IgD-negative memory B cell (primary cell): ENCODE measurements at regions not wholly inside any gene's neighbourhood (a gene's known extent, or its start where the extent isn't known, plus 50 kb on each side); places are given as distances from the start of the nearest gene placed in this dataset.
"Not testable (repeated sequence)": the region's sequence is repeated elsewhere in the genome, so short reads cannot be mapped to it uniquely, and the experiment has no call there.

ENCODE experiments used
- H3K27ac Mint-ChIP-seq, 3 donors: one replicate each; pipeline ENCODE4 v1.8.0; 2020 to 2022; ENCODE audit warnings: mild to moderate bottlenecking in 3 of 3, mixed read lengths in 3 of 3, moderate library complexity in 1 of 3
- H3K27me3 Mint-ChIP-seq: one replicate; pipeline ENCODE4 v1.8.0; 2021; ENCODE audit warnings: mixed read lengths
- H3K36me3 Mint-ChIP-seq: one replicate; pipeline ENCODE4 v1.8.0; 2020; ENCODE audit warnings: mild to moderate bottlenecking, mixed read lengths
- H3K4me1 Mint-ChIP-seq, 3 donors: one replicate each; pipeline ENCODE4 v1.8.0; 2020 to 2022; ENCODE audit warnings: mixed read lengths in 3 of 3, mild to moderate bottlenecking in 1 of 3
- H3K4me3 Mint-ChIP-seq, 4 donors: one replicate each; pipeline ENCODE4 v1.8.0; 2020 to 2022; ENCODE audit warnings: mild to moderate bottlenecking in 4 of 4, mixed read lengths in 4 of 4, moderate library complexity in 3 of 4
- H3K9me3 Mint-ChIP-seq, 3 donors: one replicate each; pipeline ENCODE4 v1.8.0; 2020 to 2021; ENCODE audit warnings: mixed read lengths in 3 of 3, mild to moderate bottlenecking in 1 of 3

- Mint-ChIP-seq H3K36me3 (no peaks in the 10 kb centered on the region), H3K4me3 (no peak overlapping the region), H3K4me1 (peaks cover 3 to 4% (median 4%) of the 10 kb centered on the region in 3 donors), H3K9me3 (no peaks in the 10 kb centered on the region), H3K27me3 (peaks cover 2% of the 10 kb centered on the region), H3K27ac (no peak overlapping the region)
Observed at GRCh38 chr6:135692426-135692825, 159.1 kb upstream of the PDE7B start.

GRCh38 chr6:135693811-135694370 is 157.6 kb upstream of the PDE7B start:
- peaks cover 3 to 4% (median 4%) of the 10 kb centered on the region in 3 donors for H3K4me1 Mint-ChIP-seq
- H3K36me3 Mint-ChIP-seq, result no peaks in the 10 kb centered on the region
- H3K9me3 Mint-ChIP-seq, result no peaks in the 10 kb centered on the region
- no peak overlapping the region for H3K4me3 Mint-ChIP-seq
- peaks cover 2% of the 10 kb centered on the region for H3K27me3 Mint-ChIP-seq
- no peak overlapping the region for H3K27ac Mint-ChIP-seq

DNA sequence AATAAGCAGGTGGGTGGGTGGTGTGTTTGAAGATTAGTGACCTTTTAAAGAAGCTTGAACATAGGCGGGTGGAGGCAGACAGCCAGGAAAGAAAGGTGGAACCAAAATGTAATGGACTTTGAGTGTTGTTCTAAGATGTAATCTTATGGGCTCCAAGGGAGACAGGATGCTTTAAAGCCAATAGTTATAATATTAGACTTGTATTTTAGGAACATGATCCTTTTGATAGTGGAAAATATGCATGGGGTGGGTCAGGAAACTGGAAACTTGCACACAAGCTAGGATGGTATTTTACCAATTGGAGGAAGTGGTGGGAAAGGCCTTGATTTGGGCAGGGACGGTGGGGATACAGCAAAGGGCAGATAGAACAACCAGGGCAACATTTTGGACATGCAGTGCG is 151.8 kb upstream of the PDE7B start:
- Mint-ChIP-seq H3K9me3 (no peaks in the 10 kb centered on the region), H3K4me1 (no peaks in the 10 kb centered on the region), H3K4me3 (no peak overlapping the region), H3K27me3 (no peaks in the 10 kb centered on the region), H3K36me3 (peaks cover 2% of the 10 kb centered on the region), H3K27ac (no peak overlapping the region)

DNA sequence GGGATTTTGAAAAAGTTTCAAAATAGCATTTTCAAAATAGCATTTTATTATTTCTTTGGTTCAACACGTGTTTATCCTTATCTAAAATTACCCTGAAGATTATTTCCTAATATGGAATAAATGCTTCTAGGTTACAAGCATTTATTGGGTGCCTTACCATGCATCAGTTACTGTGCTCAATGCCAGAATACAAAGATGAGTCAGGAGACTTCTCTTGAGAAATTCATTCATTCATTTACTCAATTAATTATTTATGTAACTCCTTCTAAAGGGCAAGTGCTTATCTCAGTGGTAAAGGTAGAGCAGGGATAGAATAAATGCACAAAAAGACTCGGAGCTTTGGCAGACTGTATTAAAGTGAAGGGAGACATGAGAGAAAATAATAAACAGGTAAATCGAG is 150.1 kb upstream of the PDE7B start:
- no peak overlapping the region for H3K27ac Mint-ChIP-seq
- H3K9me3 Mint-ChIP-seq, result no peaks in the 10 kb centered on the region
- no peak overlapping the region for H3K4me3 Mint-ChIP-seq
- no peaks in the 10 kb centered on the region for H3K4me1 Mint-ChIP-seq
- H3K27me3 Mint-ChIP-seq, result peaks cover under 1% of the 10 kb centered on the region
- peaks cover 2% of the 10 kb centered on the region for H3K36me3 Mint-ChIP-seq

DNA sequence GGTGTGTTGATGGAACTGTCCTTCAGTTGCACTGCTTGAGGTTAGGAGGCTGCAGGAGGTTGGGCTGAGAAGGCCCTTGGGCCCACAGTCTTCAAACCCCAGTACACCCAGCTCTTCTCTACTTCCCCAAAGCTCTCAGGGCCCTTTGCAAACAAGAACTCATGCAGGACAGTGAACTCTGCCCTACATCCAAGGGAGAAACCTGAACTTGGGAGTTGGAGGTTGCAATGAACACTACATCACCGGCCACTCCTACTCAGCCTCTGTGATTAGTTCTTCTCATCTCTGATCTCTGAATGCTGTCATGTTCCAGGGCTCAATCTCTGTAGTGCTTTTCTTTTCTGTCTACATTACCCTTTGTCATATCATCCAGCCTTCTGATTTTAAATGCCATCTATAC is 148.5 kb upstream of the PDE7B start:
- peaks cover 6% of the 10 kb centered on the region for H3K27me3 Mint-ChIP-seq
- no peak overlapping the region for H3K4me3 Mint-ChIP-seq
- no peaks in the 10 kb centered on the region for H3K4me1 Mint-ChIP-seq
- H3K9me3 Mint-ChIP-seq, result no peaks in the 10 kb centered on the region
- H3K27ac Mint-ChIP-seq, result no peak overlapping the region
- H3K36me3 Mint-ChIP-seq, result peaks cover 2% of the 10 kb centered on the region

DNA sequence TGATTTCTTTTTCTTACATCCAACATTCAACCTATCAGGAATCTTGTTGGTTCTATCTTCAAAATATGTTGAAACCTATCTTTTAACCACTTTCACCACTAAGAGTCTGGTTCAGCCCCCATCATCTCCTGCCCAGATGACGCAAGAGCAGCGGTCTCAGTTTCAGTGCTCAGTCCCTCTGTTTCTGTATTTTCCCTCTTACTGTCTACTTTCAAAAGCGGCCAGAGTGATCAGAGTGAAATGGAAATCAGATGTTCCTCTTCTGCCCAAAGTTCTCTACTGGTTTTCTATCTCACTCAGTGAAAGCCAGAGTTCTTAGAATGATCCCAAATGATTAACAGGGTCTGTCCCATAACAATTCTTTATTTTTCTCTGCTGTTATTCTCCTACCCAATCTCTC is 147.9 kb upstream of the PDE7B start:
- H3K9me3 Mint-ChIP-seq, result no peaks in the 10 kb centered on the region
- no peaks in the 10 kb centered on the region for H3K4me1 Mint-ChIP-seq
- H3K27ac Mint-ChIP-seq, result no peak overlapping the region
- no peak overlapping the region for H3K4me3 Mint-ChIP-seq
- H3K36me3 Mint-ChIP-seq, result peaks cover 2% of the 10 kb centered on the region
- peaks cover 6% of the 10 kb centered on the region for H3K27me3 Mint-ChIP-seq

DNA sequence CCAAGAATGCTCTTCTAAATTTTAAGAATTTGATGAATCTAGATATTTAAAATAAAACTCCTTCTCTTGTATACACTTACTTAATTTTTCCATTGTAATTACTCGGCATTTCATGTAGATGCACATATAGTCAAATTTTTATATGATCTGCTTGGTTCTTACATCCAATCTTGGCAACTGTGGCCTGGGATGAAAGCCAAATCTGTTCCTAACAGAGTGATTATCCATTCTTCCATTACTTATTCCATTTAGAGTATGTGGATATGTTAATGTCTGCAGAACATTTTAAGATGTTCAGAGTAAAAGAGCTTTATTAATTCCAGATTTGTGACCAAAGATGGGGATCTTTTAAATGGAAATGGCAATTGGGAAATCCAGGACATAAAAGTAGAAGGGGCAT is 144.1 kb upstream of the PDE7B start:
- Mint-ChIP-seq H3K27ac (no peak overlapping the region), H3K36me3 (peaks cover 2% of the 10 kb centered on the region), H3K27me3 (peaks cover 11% of the 10 kb centered on the region), H3K9me3 (no peaks in the 10 kb centered on the region), H3K4me3 (no peak overlapping the region), H3K4me1 (no peaks in the 10 kb centered on the region)

DNA sequence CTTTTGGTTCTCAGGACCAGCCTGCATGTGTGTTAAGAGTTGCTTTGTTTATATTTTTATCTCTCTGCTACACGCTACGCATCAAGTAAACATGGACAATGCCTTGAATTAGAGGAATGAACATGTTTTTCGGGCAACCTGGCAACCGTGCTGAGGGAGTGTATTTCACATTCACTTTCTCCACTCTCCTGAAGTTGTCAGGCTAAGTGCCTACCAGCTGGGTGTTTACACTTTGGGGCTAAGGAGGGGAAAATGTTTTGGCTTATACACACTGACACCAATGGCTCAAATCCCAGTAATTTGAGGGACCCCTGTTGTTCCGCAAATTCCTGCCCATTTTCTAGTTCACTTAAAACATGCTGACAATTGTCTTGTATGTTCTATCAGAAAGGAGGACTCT is 141.5 kb upstream of the PDE7B start:
- Mint-ChIP-seq H3K27me3 (peaks cover 11% of the 10 kb centered on the region), H3K27ac (no peak overlapping the region), H3K4me3 (no peak overlapping the region), H3K36me3 (no peaks in the 10 kb centered on the region), H3K9me3 (no peaks in the 10 kb centered on the region), H3K4me1 (no peaks in the 10 kb centered on the region)

GRCh38 chr6:135722190-135722589 is 129.3 kb upstream of the PDE7B start:
- H3K4me1 Mint-ChIP-seq, result no peaks in the 10 kb centered on the region

GRCh38 chr6:135722679-135723078 is 128.8 kb upstream of the PDE7B start:
- H3K27ac Mint-ChIP-seq, result no peak overlapping the region
- peaks cover 5 to 16% (median 9%) of the 10 kb centered on the region in 3 donors for H3K9me3 Mint-ChIP-seq
- H3K4me1 Mint-ChIP-seq, result no peaks in the 10 kb centered on the region
- no peaks in the 10 kb centered on the region for H3K36me3 Mint-ChIP-seq
- H3K27me3 Mint-ChIP-seq, result no peaks in the 10 kb centered on the region
- no peak overlapping the region for H3K4me3 Mint-ChIP-seq

More at GRCh38 chr6:135722190-135722589, 129.3 kb upstream of the PDE7B start:
- H3K4me3 Mint-ChIP-seq, result no peak overlapping the region
- no peaks in the 10 kb centered on the region for H3K27me3 Mint-ChIP-seq
- H3K36me3 Mint-ChIP-seq, result no peaks in the 10 kb centered on the region
- no peak overlapping the region for H3K27ac Mint-ChIP-seq
- H3K9me3 Mint-ChIP-seq, result peaks cover 5 to 15% (median 9%) of the 10 kb centered on the region in 3 donors

GRCh38 chr6:135728589-135728988 is 122.9 kb upstream of the PDE7B start:
- Mint-ChIP-seq H3K27ac (no peak overlapping the region), H3K4me1 (no peaks in the 10 kb centered on the region), H3K36me3 (no peaks in the 10 kb centered on the region), H3K9me3 (peaks cover 5 to 16% (median 9%) of the 10 kb centered on the region in 3 donors), H3K27me3 (peaks cover 3% of the 10 kb centered on the region), H3K4me3 (no peak overlapping the region)

- H3K4me1 Mint-ChIP-seq, result no peaks in the 10 kb centered on the region
- H3K27ac Mint-ChIP-seq, result no peak overlapping the region
- no peak overlapping the region for H3K4me3 Mint-ChIP-seq
- no peaks in the 10 kb centered on the region for H3K36me3 Mint-ChIP-seq
- H3K9me3 Mint-ChIP-seq, result peaks cover 2 to 9% (median 2%) of the 10 kb centered on the region in 3 donors
- peaks cover 6% of the 10 kb centered on the region for H3K27me3 Mint-ChIP-seq
Observed at GRCh38 chr6:135731116-135731515, 120.4 kb upstream of the PDE7B start.

- not testable (repeated sequence) for H3K36me3 Mint-ChIP-seq
Observed at GRCh38 chr6:135736351-135736750, 115.2 kb upstream of the PDE7B start.

GRCh38 chr6:135738636-135739035 is 112.9 kb upstream of the PDE7B start:
- Mint-ChIP-seq H3K4me3 (no peak overlapping the region), H3K27ac (no peak overlapping the region), H3K27me3 (peaks cover 6% of the 10 kb centered on the region), H3K36me3 (no peaks in the 10 kb centered on the region), H3K9me3 (no peaks in the 10 kb centered on the region), H3K4me1 (no peaks in the 10 kb centered on the region)

More at GRCh38 chr6:135736351-135736750, 115.2 kb upstream of the PDE7B start:
- not testable (repeated sequence) for H3K27me3 Mint-ChIP-seq, H3K27ac Mint-ChIP-seq, H3K4me1 Mint-ChIP-seq, H3K4me3 Mint-ChIP-seq, H3K9me3 Mint-ChIP-seq

DNA sequence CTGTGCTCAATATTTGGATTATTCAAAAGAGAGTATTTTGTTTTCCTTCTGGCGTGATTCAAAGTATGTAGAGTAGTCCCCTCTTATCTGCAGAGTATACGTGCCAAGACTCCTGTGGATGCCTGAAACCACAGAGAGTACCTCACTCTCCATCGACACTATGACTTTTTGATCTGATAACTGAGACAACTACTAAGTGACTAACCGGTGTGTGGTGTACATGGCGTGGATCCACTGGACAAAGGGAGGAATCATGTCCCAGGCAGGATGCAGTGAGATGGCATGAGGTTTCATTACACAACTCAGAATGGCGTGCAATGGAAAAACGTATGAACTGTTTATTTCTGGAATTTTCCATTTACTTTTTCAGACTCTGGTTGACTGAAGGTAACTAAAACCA is 112.2 kb upstream of the PDE7B start:
- Mint-ChIP-seq H3K9me3 (no peaks in the 10 kb centered on the region), H3K4me1 (no peaks in the 10 kb centered on the region), H3K27ac (no peak overlapping the region), H3K4me3 (no peak overlapping the region), H3K27me3 (peaks cover 3% of the 10 kb centered on the region), H3K36me3 (no peaks in the 10 kb centered on the region)

DNA sequence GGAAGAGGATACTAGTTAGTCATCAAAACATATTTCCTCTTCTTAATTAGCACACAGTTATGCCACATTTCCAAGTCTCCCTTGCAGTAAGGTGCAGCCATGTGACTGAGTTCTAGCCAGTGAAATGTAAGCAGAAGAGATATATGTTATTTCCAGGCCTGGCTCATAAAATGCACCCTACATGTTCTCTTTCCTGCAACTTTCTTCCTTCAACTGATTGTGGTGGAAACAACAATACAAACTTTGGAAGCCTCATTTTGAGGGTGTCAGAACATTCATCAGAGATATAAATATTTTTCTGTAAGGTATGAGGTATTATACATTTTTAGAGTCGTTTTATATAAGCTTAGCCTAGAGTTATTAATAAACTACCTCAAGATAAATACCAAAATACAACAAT is 110.9 kb upstream of the PDE7B start:
- Mint-ChIP-seq H3K27me3 (peaks cover 3% of the 10 kb centered on the region), H3K9me3 (no peaks in the 10 kb centered on the region)

GRCh38 chr6:135743476-135743875 is 108.0 kb upstream of the PDE7B start:
- Mint-ChIP-seq H3K9me3 (no peaks in the 10 kb centered on the region), H3K36me3 (no peaks in the 10 kb centered on the region), H3K27me3 (no peaks in the 10 kb centered on the region), H3K4me3 (no peak overlapping the region), H3K4me1 (no peaks in the 10 kb centered on the region), H3K27ac (no peak overlapping the region)

More for the DNA sequence above, 110.9 kb upstream of the PDE7B start:
- H3K27ac Mint-ChIP-seq, result no peak overlapping the region
- H3K4me1 Mint-ChIP-seq, result no peaks in the 10 kb centered on the region
- no peaks in the 10 kb centered on the region for H3K36me3 Mint-ChIP-seq
- H3K4me3 Mint-ChIP-seq, result no peak overlapping the region
